GM18858 (cell line): ENCODE measurements at regions not wholly inside any gene's neighbourhood (a gene's known extent, or its start where the extent isn't known, plus 50 kb on each side); places are given as distances from the start of the nearest gene placed in this dataset.
A peak's percentile ranks its signal among the peaks of the same experiment; 100 is the strongest.

Source experiments
- ATAC-seq: cut with Tn5 transposase; IDR thresholded peaks from one replicate; pipeline ENCODE4 v1.9.1; 2021; ENCODE audit not compliant: unreplicated experiment

DNA sequence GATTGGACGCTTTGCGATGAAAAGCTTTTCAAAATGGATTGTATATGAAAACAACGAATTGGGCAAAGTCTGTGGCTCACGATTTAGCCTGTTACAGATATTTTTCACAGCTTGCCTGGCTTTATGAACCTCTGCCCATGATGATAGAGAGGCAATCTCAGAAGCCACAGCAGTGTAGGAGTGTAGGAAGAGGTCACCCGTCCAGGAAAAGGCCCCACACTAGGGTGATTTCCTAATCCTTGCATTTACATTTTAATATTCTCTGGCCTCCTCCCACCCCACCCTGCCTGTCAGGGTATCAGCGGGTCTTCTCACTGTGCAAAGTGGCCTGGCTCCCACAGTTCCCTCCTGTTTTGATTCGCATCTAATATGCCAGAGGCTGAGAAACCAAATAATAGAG lies 81.8 kb upstream of the FOXN3 start:
- no peak for ATAC-seq

DNA sequence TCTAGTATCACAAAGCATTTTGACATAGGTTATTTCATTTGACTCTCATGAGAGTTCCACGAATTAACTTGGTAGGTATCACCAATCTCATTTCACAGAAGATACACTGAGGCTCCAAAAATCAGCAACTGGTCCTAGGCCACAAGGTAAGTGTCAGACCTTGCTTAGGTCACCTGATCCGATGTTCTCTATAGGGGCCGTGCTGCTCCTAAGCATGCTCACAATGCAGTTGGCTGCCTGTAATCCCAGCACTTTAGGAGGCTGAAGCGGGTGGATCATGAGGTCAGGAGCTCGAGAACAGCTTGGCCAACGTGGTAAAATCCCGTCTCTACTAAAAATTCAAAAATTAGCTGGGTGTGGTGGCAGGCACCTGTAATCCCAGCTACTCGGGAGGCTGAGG lies 78.7 kb upstream of the FOXN3 start:
- ATAC-seq = no peak

DNA sequence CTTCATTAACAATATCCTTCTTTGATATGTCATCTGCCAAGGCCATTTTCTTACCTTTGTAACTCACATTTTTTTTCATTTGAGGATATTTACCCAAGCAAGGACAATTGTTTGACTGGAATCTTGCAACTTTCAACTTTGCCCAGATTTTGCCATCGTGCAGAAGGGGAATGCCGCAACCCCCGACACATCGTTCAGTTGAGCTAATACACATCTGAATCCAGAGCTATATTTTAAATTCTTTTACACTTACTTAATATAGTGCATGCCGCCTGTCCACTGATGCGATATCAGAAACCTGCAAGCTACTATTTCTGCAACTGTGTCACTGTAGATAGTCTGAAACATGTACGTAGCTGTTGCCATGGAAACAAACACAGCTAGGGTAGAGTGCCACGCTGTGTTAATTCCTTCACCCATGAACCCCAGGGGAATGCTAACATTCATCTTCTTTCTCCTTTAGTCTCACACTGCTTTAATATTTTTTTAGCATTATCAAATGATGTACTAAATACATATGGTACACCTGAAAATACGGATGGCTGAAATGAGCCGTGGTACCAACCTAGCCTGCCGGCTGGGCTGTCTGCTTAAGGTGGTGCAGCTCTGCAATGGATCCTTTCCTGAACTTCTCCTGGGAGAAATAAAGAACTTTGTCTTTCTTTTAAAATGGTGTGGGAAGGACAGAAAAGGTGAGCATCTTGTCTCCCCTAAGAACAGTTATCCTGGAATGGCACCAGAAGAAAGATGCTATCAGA lies 77.0 kb upstream of the FOXN3 start:
- ATAC-seq = peak; percentile 98

DNA sequence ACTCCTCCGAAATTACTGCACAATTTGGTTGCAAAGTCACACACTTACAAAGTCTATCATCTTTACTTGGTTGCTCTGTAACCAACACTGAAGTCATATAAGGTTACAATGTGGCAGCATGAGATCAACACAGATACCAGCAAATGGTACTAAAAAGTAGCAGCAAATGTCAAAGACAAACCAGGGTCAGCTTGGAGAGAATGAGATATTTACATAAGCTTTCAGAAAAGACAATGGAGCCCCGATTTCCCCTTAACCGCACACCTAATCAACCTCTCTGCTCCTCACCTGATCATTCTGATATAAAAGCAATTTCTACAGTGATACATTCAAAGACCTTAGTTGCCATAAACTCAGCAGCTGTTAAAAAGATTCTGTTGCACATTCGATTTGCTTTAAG lies 76.4 kb upstream of the FOXN3 start:
- no peak for ATAC-seq

DNA sequence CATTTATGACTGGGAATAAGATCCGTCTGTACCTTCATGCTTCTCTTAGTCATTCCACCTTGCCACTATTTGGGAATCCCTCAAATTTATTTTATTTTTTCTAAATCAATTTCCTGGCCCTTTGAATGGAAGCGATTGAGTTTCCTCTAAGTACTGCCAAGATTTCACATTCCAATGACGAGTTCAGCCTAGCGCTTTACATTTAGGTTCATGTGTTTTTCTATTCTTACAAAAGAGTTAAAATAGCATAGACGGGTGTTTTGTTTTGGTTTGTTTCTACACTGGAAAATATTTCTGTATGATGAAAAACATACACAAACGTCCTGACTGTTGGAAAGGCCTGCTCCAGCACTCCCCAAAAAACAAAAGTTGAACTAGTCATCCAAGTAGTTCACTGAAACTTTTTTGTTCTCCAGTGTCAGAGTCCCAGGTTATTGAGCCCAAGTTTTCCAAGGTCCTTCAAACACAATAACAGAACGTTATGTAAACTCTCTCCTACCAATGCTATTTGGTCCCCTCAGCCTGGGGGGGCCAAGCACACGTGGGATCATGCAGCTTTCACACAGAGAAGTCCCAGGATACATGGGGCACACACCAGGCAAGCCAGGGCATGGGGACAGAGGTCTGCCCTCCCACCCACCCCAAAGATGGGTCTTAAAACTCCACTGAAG lies 74.8 kb upstream of the FOXN3 start:
- ATAC-seq = no peak

DNA sequence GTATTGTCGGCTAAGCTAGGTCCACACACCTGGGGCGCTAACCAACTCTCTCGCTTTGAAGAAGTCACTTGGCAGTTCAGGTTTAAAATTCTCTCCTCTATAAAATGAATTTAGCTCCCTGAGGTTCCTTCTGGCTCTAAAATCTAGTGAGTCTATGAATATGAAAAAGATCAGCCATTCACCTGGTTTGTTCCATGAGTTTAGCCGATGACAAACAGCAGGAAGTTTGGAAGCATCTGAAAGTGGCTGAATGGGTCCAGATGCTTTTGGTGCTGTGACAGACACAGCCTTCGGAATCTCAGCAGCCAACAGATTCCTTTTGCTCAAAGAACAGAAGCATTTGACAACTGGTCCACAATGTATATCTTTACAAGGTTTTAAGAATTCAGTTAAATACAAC lies 73.4 kb upstream of the FOXN3 start:
- no peak for ATAC-seq

DNA sequence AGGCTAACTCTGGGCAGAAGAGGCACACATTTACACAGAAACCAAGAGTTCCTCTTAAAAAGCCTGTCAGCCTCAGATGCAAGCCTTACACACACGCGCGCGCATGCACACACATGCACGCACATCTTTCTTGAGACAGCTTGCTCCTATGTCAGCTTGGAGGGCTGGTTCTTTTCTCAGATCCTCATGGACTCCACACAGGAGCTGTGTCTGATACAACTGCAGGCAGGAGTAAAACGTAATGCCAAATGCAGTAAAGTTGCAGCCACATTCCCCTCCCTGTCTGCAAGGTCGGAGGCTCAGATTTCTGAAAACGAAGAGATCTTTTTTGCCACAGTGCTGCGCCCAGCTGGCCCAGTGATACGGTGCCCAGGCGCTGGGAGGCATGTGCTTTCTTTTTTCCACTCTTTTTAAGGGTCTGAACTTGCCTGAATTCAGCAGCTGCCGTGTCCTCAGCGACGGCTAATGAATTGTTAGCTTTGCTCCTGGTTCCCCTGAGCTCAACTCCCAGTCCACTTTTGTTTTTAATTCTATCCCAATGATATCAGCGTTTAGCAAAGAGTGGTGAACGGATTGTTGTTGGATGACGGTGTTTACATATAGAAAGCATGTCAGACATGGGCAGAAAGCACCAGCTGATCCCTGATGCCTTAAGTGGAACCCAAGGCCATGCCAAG lies 72.9 kb upstream of the FOXN3 start:
- ATAC-seq = no peak

DNA sequence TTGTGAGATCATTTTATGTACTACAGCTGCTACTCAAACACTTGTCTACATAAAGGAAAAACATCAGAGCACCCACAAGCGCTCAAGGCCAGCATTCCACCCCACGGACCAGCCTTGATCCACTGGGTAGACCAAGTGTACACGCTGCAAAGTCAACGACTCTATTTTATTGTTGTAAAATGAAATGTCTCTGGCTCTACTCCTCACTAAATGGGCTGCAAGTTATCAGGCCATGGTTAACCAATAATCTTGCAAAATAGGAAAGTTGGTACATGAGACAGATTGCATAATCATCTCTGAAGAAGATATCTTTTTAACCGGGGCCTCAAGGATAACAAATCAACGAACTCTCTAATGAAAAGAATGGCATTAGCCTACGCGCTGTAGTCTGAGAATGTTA lies 69.9 kb upstream of the FOXN3 start:
- ATAC-seq = no peak

DNA sequence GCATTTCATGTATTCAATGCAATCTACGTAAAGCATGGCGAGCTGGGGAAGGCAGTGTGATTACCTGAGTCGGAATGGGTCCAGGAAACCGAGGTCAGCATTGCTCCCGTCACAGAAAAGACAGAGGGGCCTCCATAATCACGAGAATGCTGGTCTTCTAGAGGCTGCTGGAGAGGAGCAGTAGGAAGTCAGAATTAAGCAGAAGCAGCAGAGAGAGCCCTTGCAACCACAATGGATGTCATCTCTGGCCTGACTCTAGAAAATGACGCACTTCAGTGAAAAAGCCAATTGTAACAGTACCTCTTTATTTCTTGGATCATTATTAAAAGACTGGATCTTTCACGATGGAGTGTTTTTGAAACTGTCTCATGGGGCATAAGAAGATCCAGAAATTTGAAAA lies 69.5 kb upstream of the FOXN3 start:
- no peak for ATAC-seq

DNA sequence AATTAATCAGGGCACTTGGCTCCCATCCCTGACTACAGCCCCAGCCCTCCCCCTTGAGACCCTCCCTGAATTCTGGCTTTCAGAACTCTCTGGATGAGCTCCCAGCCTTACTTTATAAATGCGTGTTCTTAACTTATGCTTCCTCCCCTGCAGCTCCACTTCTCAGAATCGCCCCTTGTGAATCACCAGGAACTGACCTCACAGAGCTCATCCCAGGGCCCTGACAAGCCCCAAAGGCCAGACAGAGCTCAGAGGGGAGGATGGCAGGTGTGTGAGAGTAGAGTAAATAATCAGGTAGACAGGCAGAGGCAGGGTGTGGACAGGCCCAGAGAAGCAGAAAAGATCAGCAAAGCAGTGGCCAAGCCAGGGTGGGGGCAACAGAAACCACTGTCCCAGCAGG lies 68.2 kb upstream of the FOXN3 start:
- no peak for ATAC-seq

DNA sequence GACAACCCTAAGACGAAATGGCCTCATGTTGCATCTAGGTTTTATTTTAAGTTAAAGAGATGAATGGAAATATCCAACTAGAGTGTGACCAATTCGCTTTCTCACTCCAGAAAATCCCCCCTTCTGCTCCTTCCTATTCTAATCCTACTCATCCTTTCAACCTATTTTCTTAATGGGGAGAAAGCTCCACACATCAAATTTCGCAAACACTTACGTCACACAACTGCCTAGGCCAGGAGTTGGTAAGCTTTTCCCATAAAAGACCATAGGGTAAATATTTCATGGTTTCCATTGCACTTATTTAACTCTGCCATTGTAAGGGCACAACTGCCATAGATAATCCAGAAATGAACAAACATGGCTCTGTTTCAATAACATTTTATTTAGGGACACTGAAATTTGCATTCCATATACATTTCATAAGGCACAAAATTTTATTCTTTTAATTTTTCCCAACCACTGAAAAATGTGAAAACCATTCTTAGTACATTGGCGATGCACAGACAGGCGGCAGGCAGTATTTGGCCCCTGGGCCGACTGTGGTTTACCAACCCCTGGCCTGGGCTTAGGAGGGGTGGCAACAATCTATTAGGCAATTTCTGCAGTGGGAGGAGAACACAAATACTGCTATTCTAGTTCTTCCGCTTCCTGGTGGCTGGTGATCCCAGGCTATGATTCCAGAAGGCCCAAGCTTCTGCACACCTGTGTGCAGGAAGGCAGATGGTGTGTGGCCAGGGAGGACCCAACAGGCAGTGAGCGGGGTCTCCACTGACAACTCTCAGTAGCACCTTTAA lies 67.2 kb upstream of the FOXN3 start:
- ATAC-seq = no peak

DNA sequence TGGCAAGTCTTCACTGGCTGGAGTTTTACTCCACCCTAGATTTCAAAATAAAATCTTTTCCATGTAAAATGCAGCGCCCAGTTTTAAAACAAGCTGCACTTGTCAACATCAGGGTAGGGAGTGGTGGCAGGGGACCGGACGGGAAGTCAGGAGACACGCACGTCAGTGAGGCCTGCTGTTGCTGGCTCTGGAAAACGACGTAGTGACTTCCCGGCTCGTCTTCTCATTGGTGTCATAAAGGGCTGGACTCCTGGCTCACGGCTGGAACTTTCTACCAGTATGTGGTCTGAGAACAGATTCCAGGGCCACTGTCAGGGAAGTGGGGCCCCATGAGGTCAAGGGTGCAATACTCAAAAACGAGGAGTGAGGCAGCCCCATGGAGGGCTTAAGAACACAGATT lies 64.2 kb upstream of the FOXN3 start:
- no peak for ATAC-seq

DNA sequence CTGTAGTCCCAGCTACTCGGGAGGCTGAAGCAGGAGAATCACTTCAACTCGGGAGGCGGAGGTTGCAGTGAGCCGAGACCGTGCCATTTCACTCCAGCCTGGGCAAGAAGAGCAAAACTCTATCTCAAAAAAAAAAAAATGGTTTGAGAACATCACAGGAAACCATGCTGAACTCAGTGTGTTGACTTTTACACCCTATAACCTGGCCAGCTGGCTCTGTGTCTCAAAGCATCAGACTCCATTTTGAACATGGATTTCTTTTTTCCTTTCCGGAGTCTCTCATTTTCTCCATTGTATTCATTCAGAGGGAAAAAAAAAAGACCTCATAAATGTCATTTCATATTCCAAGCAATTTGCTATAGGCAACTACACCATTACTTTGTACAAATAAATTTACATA lies 63.2 kb upstream of the FOXN3 start:
- ATAC-seq = no peak

DNA sequence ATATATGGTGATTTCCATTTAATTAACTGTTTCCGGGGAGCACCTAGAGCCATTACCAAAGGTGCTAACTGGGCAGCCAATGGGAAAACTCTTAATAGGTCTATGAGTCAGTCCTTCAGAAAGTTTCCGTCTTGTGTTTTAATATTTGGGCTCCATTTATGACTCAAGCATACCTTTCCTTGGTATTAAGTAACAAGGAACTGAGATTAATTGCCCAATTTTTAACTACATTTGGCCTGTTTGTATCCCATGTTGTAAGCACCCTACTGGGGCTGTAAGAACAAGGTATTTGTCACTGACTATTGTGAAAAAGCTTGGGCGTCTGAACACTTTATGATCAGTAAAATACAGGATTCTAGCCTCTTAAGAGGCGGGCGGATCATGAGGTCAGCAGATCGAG lies 62.8 kb upstream of the FOXN3 start:
- no peak for ATAC-seq

DNA sequence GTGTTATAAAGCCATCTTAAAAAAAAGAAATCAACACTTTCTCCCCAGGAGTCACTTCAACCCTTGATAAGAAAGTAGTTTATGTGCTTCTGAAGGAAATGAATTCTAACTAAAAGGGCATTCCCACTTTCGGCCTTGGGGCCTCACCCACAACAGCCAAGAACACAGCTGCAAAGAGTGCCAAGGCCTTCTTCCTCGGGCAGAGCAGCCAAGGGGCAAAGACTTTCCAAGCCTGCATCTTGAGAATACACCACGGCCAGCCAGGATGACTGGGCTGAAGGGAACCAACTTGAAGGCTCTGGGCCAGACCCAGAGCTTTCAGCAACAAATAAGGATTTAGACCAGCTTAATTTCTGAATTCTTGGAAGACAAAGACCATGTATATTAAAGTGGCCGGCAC lies 60.4 kb upstream of the FOXN3 start:
- no peak for ATAC-seq

DNA sequence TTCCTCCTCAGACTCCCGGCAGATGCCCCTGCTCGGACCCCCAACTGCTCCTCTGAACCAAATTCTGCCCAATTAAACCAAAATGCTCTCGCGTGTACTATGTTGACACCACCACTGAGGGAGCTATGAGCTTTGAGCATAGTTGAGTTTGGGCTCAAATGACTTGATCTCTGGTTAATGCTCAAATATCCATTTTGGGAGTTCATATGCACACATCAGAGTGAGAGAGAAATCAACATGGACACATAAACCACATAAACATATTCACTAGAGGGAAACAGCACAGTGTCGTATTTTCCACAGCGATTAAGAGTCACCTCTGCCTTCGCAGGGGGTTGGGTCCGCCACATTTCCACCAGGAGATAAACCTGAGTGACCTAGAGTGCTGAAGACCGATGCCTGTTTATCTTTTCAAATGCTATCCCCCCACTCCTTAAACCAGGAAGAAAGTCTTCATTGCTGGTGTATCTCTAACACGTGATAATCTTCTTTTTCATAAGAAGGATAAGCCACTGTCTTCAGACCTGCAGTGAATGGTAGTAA lies 59.4 kb upstream of the FOXN3 start:
- ATAC-seq = no peak

DNA sequence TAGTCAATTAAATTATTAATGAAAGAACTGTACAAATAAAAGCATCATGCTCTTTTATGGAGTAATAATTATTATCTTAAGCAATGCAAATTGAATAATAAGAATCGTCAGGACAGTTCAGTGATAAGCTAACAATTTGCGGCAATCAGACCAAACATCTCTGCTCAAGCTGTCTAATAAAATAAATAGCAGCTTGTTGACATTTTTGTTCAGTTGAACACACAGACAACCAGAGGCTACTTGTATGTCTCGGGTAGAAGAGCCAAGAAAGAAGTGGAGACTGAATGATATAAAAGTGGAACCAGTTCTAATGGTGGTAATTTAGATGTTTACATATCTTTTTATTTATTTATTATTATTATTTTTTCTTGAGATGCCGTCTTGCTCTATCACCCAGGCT lies 57.4 kb upstream of the FOXN3 start:
- no peak for ATAC-seq

DNA sequence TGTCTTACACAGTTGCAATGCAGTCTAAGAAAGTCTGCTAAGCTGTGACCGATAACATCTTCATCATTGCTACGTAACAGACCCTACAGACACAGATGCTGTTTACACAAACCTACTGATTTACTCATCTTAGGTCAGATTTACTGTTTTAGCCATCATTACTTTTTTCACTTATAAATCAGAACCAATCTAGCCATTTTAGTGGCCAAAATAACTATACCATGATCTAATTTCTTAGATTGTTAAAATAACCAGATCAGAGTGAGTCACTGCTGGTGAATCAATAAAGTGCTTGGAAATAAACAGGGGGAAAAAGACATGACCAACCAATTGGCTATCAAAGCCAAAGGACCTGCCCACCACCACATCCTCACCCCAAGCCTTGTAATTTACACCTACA lies 57.0 kb upstream of the FOXN3 start:
- ATAC-seq = no peak

DNA sequence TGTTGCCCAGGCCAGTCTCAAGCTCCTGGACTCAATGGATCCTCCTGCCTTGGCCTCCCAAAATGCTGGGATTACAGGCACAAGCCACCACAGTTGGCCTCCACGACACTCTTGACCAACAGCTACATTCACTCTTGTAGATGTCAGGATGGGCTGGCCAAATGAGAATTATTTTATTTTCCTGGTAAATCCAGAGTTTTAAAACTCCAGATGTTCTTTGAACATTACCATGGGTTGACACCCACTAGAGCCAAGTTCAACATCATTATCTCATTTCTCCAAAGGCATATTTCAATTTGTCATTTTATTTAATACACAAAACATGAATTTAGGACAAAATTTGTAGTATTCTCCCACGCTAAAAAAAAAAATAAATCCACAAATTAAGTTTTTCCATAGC lies 56.5 kb upstream of the FOXN3 start:
- no peak for ATAC-seq

DNA sequence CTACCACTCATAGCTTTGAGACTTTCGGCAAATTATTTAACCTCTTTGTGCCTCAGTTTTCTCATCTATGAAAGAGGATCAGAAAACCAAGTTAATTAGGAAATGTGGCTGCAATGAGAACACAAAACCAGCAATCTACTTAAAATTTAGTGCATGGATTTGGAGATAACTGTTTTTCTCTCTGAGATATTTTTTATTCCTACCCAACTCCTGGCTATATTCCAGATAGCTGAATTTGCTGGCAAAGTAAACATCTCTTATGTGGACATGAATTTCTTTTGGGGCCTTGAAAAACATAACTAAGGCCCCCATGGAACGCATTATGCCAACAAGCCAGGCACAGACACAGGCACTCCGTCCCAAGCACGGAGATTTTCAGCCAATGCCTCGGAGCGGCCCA lies 53.4 kb upstream of the FOXN3 start:
- ATAC-seq = no peak
